CD8-positive, alpha-beta memory T cell (primary cell): ENCODE measurements at regions not wholly inside any gene's neighbourhood (a gene's known extent, or its start where the extent isn't known, plus 50 kb on each side); places are given as distances from the start of the nearest gene placed in this dataset.

Experiments used
- CTCF ChIA-PET: fragments of 350-600 bp; sonication (Branson Sonifier 250); formaldehyde crosslinking; loops from one replicate; lab custom pipeline; 2021; ENCODE audit warnings: antibody characterized with exemption; lab: Charles Lee
- POLR2A ChIA-PET: fragments of 350-600 bp; sonication (Branson Sonifier 250); formaldehyde crosslinking; loops from one replicate; lab custom pipeline; 2021; ENCODE audit warnings: antibody characterized with exemption; lab: Charles Lee
- DNase-seq, 5 donors: peaks; one replicate each; pipeline versions ENCODE4 v3.0.0 to v3.0.0-alpha.2; 2020 to 2022; ENCODE audit warnings: mixed read lengths in 1 of 5
- H3K27ac ChIP-seq: one replicate; pipeline ENCODE4 v1.7.0; 2013; ENCODE audit warnings: low read depth, mild to moderate bottlenecking, low read length, moderate library complexity
- H3K27me3 ChIP-seq: 2 replicates; pipeline ENCODE4 v1.7.0; 2013; ENCODE audit warnings: low read length, mild to moderate bottlenecking; ENCODE audit not compliant: insufficient read depth, poor library complexity, severe bottlenecking
- H3K36me3 ChIP-seq: 2 replicates; pipeline ENCODE4 v1.7.0; 2013; ENCODE audit warnings: mild to moderate bottlenecking, low read length, moderate library complexity; ENCODE audit not compliant: insufficient read depth
- H3K4me1 ChIP-seq: 2 replicates; pipeline ENCODE4 v1.7.0; 2013; ENCODE audit warnings: mild to moderate bottlenecking, low read length, moderate library complexity; ENCODE audit not compliant: insufficient read depth
- H3K4me3 ChIP-seq: 2 replicates; pipeline ENCODE4 v1.7.0; 2013; ENCODE audit warnings: mild to moderate bottlenecking, low read length
- H3K9me3 ChIP-seq: 2 replicates; pipeline ENCODE4 v1.7.0; 2013; ENCODE audit warnings: mild to moderate bottlenecking, low read length
- H3K27ac Mint-ChIP-seq, 8 donors: one replicate each; pipeline ENCODE4 v1.8.0; 2020 to 2021; ENCODE audit warnings: mixed read lengths in 8 of 8, mild to moderate bottlenecking in 6 of 8, inconsistent platforms in 3 of 8, moderate library complexity in 3 of 8
- H3K27me3 Mint-ChIP-seq, 2 donors: one replicate each; pipeline ENCODE4 v1.8.0; 2020 to 2021; ENCODE audit warnings: mixed read lengths in 2 of 2, mild to moderate bottlenecking in 1 of 2, moderate library complexity in 1 of 2
- H3K36me3 Mint-ChIP-seq, 3 donors: one replicate each; pipeline ENCODE4 v1.8.0; 2020 to 2021; ENCODE audit warnings: mixed read lengths in 3 of 3, inconsistent platforms in 1 of 3, mild to moderate bottlenecking in 1 of 3
- H3K4me1 Mint-ChIP-seq, 3 donors: one replicate each; pipeline ENCODE4 v1.8.0; 2020 to 2021; ENCODE audit warnings: mixed read lengths in 3 of 3, inconsistent platforms in 1 of 3, mild to moderate bottlenecking in 1 of 3
- H3K4me3 Mint-ChIP-seq, 7 donors: one replicate each; pipeline ENCODE4 v1.8.0; 2020 to 2021; ENCODE audit warnings: mixed read lengths in 7 of 7, mild to moderate bottlenecking in 6 of 7, moderate library complexity in 4 of 7, inconsistent platforms in 2 of 7
- H3K9me3 Mint-ChIP-seq, 5 donors: one replicate each; pipeline ENCODE4 v1.8.0; 2020 to 2022; ENCODE audit warnings: mixed read lengths in 5 of 5, mild to moderate bottlenecking in 3 of 5, moderate library complexity in 2 of 5, inconsistent platforms in 1 of 5

DNA sequence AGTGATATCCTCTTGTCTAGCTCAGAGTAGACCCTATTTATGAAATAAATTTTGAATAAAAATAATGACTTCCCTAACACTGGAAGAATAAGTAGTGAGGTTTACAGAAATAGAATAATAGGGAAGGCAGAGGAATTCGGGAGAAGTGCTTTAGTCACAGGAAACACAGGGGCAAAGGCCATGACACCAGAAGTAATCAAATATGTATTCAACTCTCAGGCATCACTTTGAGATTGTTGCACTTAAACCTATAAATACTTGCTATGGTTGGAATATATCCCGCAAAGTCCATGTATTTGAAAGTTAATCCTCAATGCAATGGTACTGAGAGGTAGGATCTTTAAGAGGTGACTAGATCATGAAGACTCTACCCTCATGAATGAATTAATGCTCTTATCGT is 166.8 kb downstream of the YIPF5 start:
- H3K36me3 Mint-ChIP-seq, result no peaks in the 10 kb centered on the region
- H3K27ac Mint-ChIP-seq, result no peak overlapping the region
- Histone ChIP-seq H3K27me3 (no peaks in the 10 kb centered on the region), H3K4me3 (no peak overlapping the region), H3K4me1 (no peaks in the 10 kb centered on the region), H3K9me3 (no peaks in the 10 kb centered on the region), H3K27ac (no peak overlapping the region), H3K36me3 (no peaks in the 10 kb centered on the region)
- POLR2A ChIA-PET, result no interaction called here
- H3K4me1 Mint-ChIP-seq, result no peaks in the 10 kb centered on the region
- CTCF ChIA-PET, result no interaction called here
- DNase-seq, result no peak
- H3K27me3 Mint-ChIP-seq, result peaks cover 3 to 17% of the 10 kb centered on the region in 2 donors
- H3K4me3 Mint-ChIP-seq, result no peak overlapping the region
- H3K9me3 Mint-ChIP-seq, result no peaks in the 10 kb centered on the region

GRCh38 chr5:144004146-144004545 is 166.3 kb downstream of the YIPF5 start:
- no peaks in the 10 kb centered on the region for H3K9me3 Mint-ChIP-seq
- Histone ChIP-seq H3K9me3 (no peaks in the 10 kb centered on the region), H3K36me3 (no peaks in the 10 kb centered on the region), H3K27me3 (no peaks in the 10 kb centered on the region), H3K27ac (no peak overlapping the region), H3K4me1 (no peaks in the 10 kb centered on the region), H3K4me3 (no peak overlapping the region)
- H3K4me1 Mint-ChIP-seq, result no peaks in the 10 kb centered on the region
- CTCF ChIA-PET, result no interaction called here
- H3K36me3 Mint-ChIP-seq, result no peaks in the 10 kb centered on the region
- H3K27ac Mint-ChIP-seq, result no peak overlapping the region
- H3K27me3 Mint-ChIP-seq, result peaks cover 3 to 17% of the 10 kb centered on the region in 2 donors
- POLR2A ChIA-PET, result no interaction called here
- H3K4me3 Mint-ChIP-seq, result no peak overlapping the region
- DNase-seq, result no peak

DNA sequence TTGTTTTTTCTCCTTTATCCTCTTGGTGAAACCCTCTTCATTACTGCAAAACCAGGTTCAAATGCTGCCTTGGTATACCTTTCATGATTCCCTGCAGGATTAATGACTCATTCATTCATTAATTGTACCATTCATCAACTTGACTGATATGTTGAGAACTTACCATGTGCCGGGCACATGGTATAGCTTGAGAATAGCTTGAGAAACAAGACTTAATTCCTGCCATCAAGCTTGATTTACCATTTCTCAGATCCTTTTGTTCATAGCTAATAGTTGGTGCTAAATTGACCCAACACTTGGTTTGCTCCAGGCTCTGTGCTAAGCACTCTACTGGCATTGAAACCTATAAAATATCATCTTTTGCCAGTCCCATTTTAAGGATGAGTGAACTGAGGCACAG is 165.7 kb downstream of the YIPF5 start:
- POLR2A ChIA-PET, result no interaction called here
- Histone ChIP-seq H3K9me3 (no peaks in the 10 kb centered on the region), H3K4me3 (no peak overlapping the region), H3K27me3 (no peaks in the 10 kb centered on the region), H3K27ac (no peak overlapping the region), H3K36me3 (no peaks in the 10 kb centered on the region), H3K4me1 (no peaks in the 10 kb centered on the region)
- CTCF ChIA-PET, result no interaction called here
- no peaks in the 10 kb centered on the region for H3K9me3 Mint-ChIP-seq
- H3K27ac Mint-ChIP-seq, result no peak overlapping the region
- DNase-seq, result no peak
- H3K4me1 Mint-ChIP-seq, result no peaks in the 10 kb centered on the region
- H3K36me3 Mint-ChIP-seq, result no peaks in the 10 kb centered on the region
- H3K4me3 Mint-ChIP-seq, result no peak overlapping the region
- H3K27me3 Mint-ChIP-seq, result peaks cover 3 to 17% of the 10 kb centered on the region in 2 donors

- POLR2A ChIA-PET, result no interaction called here
- H3K4me1 Mint-ChIP-seq, result no peaks in the 10 kb centered on the region
- H3K36me3 Mint-ChIP-seq, result peaks cover 0 to 10% (median 1%) of the 10 kb centered on the region in 3 donors
- H3K4me3 Mint-ChIP-seq, result no peak overlapping the region
- peaks cover 4% of the 10 kb centered on the region in 2 donors for H3K27me3 Mint-ChIP-seq
- Histone ChIP-seq H3K4me1 (no peaks in the 10 kb centered on the region), H3K36me3 (no peaks in the 10 kb centered on the region), H3K9me3 (no peaks in the 10 kb centered on the region), H3K4me3 (no peak overlapping the region), H3K27ac (no peak overlapping the region), H3K27me3 (no peaks in the 10 kb centered on the region)
- CTCF ChIA-PET, result no interaction called here
- DNase-seq, result no peak
- H3K27ac Mint-ChIP-seq, result no peak overlapping the region
- peaks cover 0 to 5% (median 4%) of the 10 kb centered on the region in 5 donors for H3K9me3 Mint-ChIP-seq
These were observed 161.3 kb downstream of the YIPF5 start for GRCh38 chr5:144009116-144009515.

DNA sequence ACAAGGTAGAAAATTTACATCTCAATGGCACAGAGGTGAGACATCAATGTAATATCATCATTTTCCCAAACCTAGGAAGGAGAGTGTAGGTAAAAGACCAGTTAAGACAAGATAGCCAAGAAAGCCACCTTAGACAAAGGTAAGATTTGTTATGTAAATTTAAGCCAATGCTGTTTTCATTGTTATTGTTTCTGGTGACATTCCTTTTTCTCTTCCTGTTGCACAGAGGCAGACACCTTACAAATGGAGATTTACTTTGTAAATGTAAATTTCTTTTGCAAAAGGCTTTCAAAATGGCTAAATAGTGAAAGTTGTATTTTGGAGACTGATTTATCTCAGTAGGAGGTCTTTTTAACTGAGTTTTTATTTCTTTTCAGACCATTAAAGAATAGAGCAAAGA is 159.1 kb downstream of the YIPF5 start:
- Histone ChIP-seq H3K27me3 (no peaks in the 10 kb centered on the region), H3K4me1 (no peaks in the 10 kb centered on the region), H3K36me3 (no peaks in the 10 kb centered on the region), H3K9me3 (no peaks in the 10 kb centered on the region), H3K27ac (no peak overlapping the region), H3K4me3 (no peak overlapping the region)
- H3K27ac Mint-ChIP-seq, result no peak overlapping the region
- no peak for DNase-seq
- H3K36me3 Mint-ChIP-seq, result peaks cover 0 to 10% (median 1%) of the 10 kb centered on the region in 3 donors
- H3K4me3 Mint-ChIP-seq, result no peak overlapping the region
- H3K9me3 Mint-ChIP-seq, result peaks cover 0 to 5% (median 4%) of the 10 kb centered on the region in 5 donors
- ChIA-PET CTCF (no interaction called here), POLR2A (no interaction called here)
- H3K4me1 Mint-ChIP-seq, result peaks cover 2 to 10% (median 4%) of the 10 kb centered on the region in 3 donors
- H3K27me3 Mint-ChIP-seq, result peaks cover 3 to 4% of the 10 kb centered on the region in 2 donors

DNA sequence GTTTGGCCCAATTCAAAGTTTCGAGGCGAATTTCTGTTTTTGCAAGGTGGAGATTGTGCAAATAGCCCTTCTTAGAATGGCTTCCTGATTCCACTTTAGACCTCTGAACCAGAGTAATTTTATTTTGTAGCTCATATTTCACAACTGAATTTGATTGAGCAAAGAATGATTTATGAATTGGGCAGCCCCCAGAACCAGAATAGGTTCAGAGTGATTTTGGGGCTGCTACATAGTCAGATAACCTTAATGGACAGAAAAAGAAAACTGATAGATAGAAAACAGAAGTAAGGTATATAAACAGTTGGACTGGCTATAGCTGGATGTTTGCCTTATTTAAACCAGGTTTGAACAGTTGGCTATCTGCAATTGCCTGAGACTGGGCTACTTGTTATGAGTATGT is 156.6 kb downstream of the YIPF5 start:
- no peak for DNase-seq
- Histone ChIP-seq H3K4me1 (no peaks in the 10 kb centered on the region), H3K4me3 (no peak overlapping the region), H3K9me3 (no peaks in the 10 kb centered on the region), H3K27me3 (no peaks in the 10 kb centered on the region), H3K27ac (no peak overlapping the region), H3K36me3 (no peaks in the 10 kb centered on the region)
- ChIA-PET CTCF (no interaction called here), POLR2A (no interaction called here)
- Mint-ChIP-seq H3K27me3 (peaks cover under 1 to 7% of the 10 kb centered on the region in 2 donors), H3K9me3 (peaks cover 0 to 5% (median 4%) of the 10 kb centered on the region in 5 donors), H3K27ac (peak overlapping the region in 1 of 8 donors; percentile 21), H3K4me3 (no peak overlapping the region), H3K4me1 (peaks cover 2 to 10% (median 8%) of the 10 kb centered on the region in 3 donors), H3K36me3 (peaks cover 0 to 10% (median 1%) of the 10 kb centered on the region in 3 donors)

GRCh38 chr5:144015961-144016360 is 154.5 kb downstream of the YIPF5 start:
- ChIA-PET POLR2A (no interaction called here), CTCF (no interaction called here)
- Mint-ChIP-seq H3K36me3 (peaks cover 0 to 10% (median 1%) of the 10 kb centered on the region in 3 donors), H3K4me1 (peaks cover 2 to 10% (median 8%) of the 10 kb centered on the region in 3 donors), H3K4me3 (no peak overlapping the region), H3K9me3 (peaks cover 0 to 7% (median 5%) of the 10 kb centered on the region in 5 donors), H3K27ac (no peak overlapping the region), H3K27me3 (peaks cover 12% of the 10 kb centered on the region in 2 donors)
- Histone ChIP-seq H3K36me3 (no peaks in the 10 kb centered on the region), H3K27me3 (no peaks in the 10 kb centered on the region), H3K27ac (no peak overlapping the region), H3K4me3 (no peak overlapping the region), H3K4me1 (no peaks in the 10 kb centered on the region), H3K9me3 (no peaks in the 10 kb centered on the region)
- DNase-seq, result no peak

DNA sequence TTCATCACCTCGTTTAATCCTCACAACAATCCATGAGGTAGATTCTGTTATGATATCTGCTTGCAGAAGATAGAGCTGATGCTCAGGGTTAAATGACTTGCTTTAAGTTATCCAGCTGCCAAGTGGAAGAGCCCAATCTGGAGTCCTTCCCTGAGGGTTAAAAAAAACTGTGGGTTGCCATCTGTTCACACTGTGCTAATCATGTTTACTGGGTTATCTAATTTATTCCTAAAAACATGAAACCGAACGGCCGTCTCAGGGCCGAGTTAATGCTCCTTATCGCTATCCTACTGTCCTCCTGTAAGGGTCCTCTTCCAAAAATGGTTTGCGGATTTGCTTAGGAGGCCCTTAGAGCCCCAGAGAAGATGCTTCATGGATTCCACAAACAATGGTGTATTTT is 153.3 kb downstream of the YIPF5 start:
- Histone ChIP-seq H3K27me3 (no peaks in the 10 kb centered on the region), H3K4me1 (no peaks in the 10 kb centered on the region), H3K27ac (no peak overlapping the region), H3K36me3 (no peaks in the 10 kb centered on the region), H3K4me3 (no peak overlapping the region), H3K9me3 (no peaks in the 10 kb centered on the region)
- peaks cover 12 to 13% of the 10 kb centered on the region in 2 donors for H3K27me3 Mint-ChIP-seq
- H3K4me1 Mint-ChIP-seq, result peaks cover 2 to 10% (median 8%) of the 10 kb centered on the region in 3 donors
- H3K4me3 Mint-ChIP-seq, result no peak overlapping the region
- peaks cover 0 to 15% (median 1%) of the 10 kb centered on the region in 3 donors for H3K36me3 Mint-ChIP-seq
- no peak overlapping the region for H3K27ac Mint-ChIP-seq
- ChIA-PET POLR2A (no interaction called here), CTCF (no interaction called here)
- DNase-seq, result no peak
- peaks cover 6 to 12% (median 8%) of the 10 kb centered on the region in 5 donors for H3K9me3 Mint-ChIP-seq
